ENCODE measurements at regions not wholly inside any gene's neighbourhood (a gene's known extent, or its start where the extent isn't known, plus 50 kb on each side); places are given as distances from the start of the nearest gene placed in this dataset.

GRCh38 chrX:51825436-51825835 lies 68.0 kb upstream of the MAGED1 start:
- H3K4me3 ChIP-seq (ENCODE audit: control insufficient read depth, low read depth, low read length) = no peak overlapping the region
- peak; percentile 0 for DNase-seq (ENCODE audit: low read depth)
- TF ChIP-seq CTCF (conservative IDR thresholded peaks at IDR 0.05; ENCODE audit: control insufficient read depth, insufficient read depth, low read depth, low read length) = no peak

- no peak overlapping the region for H3K4me3 ChIP-seq (ENCODE audit: control insufficient read depth, low read depth, low read length)
Observed at GRCh38 chrX:51834076-51834475, 59.3 kb upstream of the MAGED1 start.

GRCh38 chrX:51836823-51837222 lies 56.6 kb upstream of the MAGED1 start:
- no peak overlapping the region for H3K4me3 ChIP-seq (ENCODE audit: control insufficient read depth, low read depth, low read length)
- no peak for TF ChIP-seq CTCF (conservative IDR thresholded peaks at IDR 0.05; ENCODE audit: control insufficient read depth, insufficient read depth, low read depth, low read length)
- no peak for DNase-seq (ENCODE audit: low read depth)

More at GRCh38 chrX:51834076-51834475, 59.3 kb upstream of the MAGED1 start:
- no peak for DNase-seq (ENCODE audit: low read depth)
- TF ChIP-seq CTCF (conservative IDR thresholded peaks at IDR 0.05; ENCODE audit: control insufficient read depth, insufficient read depth, low read depth, low read length) = no peak

- TF ChIP-seq CTCF (conservative IDR thresholded peaks at IDR 0.05; ENCODE audit: control insufficient read depth, insufficient read depth, low read depth, low read length) = no peak
Observed at GRCh38 chrX:51837451-51837850, 56.0 kb upstream of the MAGED1 start.

GRCh38 chrX:51837921-51838320 lies 55.5 kb upstream of the MAGED1 start:
- TF ChIP-seq CTCF (conservative IDR thresholded peaks at IDR 0.05; ENCODE audit: control insufficient read depth, insufficient read depth, low read depth, low read length) = no peak
- peak; percentile 77 for DNase-seq (ENCODE audit: low read depth)
- no peak overlapping the region for H3K4me3 ChIP-seq (ENCODE audit: control insufficient read depth, low read depth, low read length)

More at GRCh38 chrX:51837451-51837850, 56.0 kb upstream of the MAGED1 start:
- no peak overlapping the region for H3K4me3 ChIP-seq (ENCODE audit: control insufficient read depth, low read depth, low read length)
- DNase-seq (ENCODE audit: low read depth) = no peak
